Endodermal cell (in vitro differentiated cells): ENCODE measurements at regions not wholly inside any gene's neighbourhood (a gene's known extent, or its start where the extent isn't known, plus 50 kb on each side); places are given as distances from the start of the nearest gene placed in this dataset.

ENCODE experiments used
- DNase-seq: peaks from one replicate; pipeline ENCODE4 v3.0.0-alpha.2; 2017
- H3K27ac ChIP-seq: 2 replicates; pipeline ENCODE4 v1.5.1; 2013; ENCODE audit warnings: mild to moderate bottlenecking, low read depth, low read length, moderate library complexity
- H3K27me3 ChIP-seq: 2 replicates; pipeline ENCODE4 v1.6.1; 2013; ENCODE audit warnings: mild to moderate bottlenecking, low read length, moderate library complexity; ENCODE audit not compliant: insufficient read depth, control insufficient read depth, poor library complexity, severe bottlenecking
- H3K36me3 ChIP-seq: 2 replicates; pipeline ENCODE4 v1.7.0; 2013; ENCODE audit warnings: mild to moderate bottlenecking, low read length, moderate library complexity; ENCODE audit not compliant: control insufficient read depth, insufficient read depth
- H3K4me1 ChIP-seq: one replicate; pipeline ENCODE4 v1.7.0; 2013; ENCODE audit warnings: low read length; ENCODE audit not compliant: control insufficient read depth, insufficient read depth
- H3K4me3 ChIP-seq: 2 replicates; pipeline ENCODE4 v1.5.1; 2013; ENCODE audit warnings: mild to moderate bottlenecking, low read length, moderate library complexity
- H3K9ac ChIP-seq: 2 replicates; pipeline ENCODE4 v1.6.1; 2013; ENCODE audit warnings: mild to moderate bottlenecking, low read length, moderate library complexity; ENCODE audit not compliant: poor library complexity, severe bottlenecking; ENCODE audit errors: extremely low read depth
- H3K9me3 ChIP-seq: 2 replicates; pipeline ENCODE4 v1.6.1; 2013; ENCODE audit warnings: mild to moderate bottlenecking, low read length, moderate library complexity; ENCODE audit not compliant: control insufficient read depth
- H3K27ac Mint-ChIP-seq: 2 replicates; pipeline ENCODE4 v1.8.0; 2020; ENCODE audit warnings: mixed read lengths
- H3K27me3 Mint-ChIP-seq: 2 replicates; pipeline ENCODE4 v1.8.0; 2021; ENCODE audit warnings: mild to moderate bottlenecking, mixed read lengths; ENCODE audit not compliant: insufficient read depth
- H3K36me3 Mint-ChIP-seq: 2 replicates; pipeline ENCODE4 v1.8.0; 2020; ENCODE audit warnings: low read depth, mixed read lengths
- H3K4me1 Mint-ChIP-seq: 2 replicates; pipeline ENCODE4 v1.8.0; 2020; ENCODE audit warnings: mixed read lengths
- H3K4me3 Mint-ChIP-seq: 2 replicates; pipeline ENCODE4 v1.8.0; 2020; ENCODE audit warnings: mild to moderate bottlenecking, moderate library complexity, mixed read lengths
- H3K9me3 Mint-ChIP-seq: 2 replicates; pipeline ENCODE4 v1.8.0; 2020; ENCODE audit warnings: mild to moderate bottlenecking, mixed read lengths
- CTCF ChIP-seq: fragments of 200-600 bp; sonication (generic); conservative IDR thresholded peaks from 2 replicates; pipeline ENCODE4 v1.5.0; 2021; ENCODE audit warnings: antibody characterized with exemption, mild to moderate bottlenecking
- WGBS, 2 experiments: methylation state at CpG; one replicate each; pipeline versions ENCODE4 v1.1.5 to v1.1.7; 2013; ENCODE audit warnings: missing lambda C conversion rate in 2 of 2, mixed read lengths in 1 of 2; ENCODE audit not compliant: insufficient coverage in 1 of 2, insufficient read length in 1 of 2; 5-methylcytosine and 5-hydroxymethylcytosine counted together

GRCh38 chr10:4766454-4766853, 59.6 kb upstream of the AKR1E2 start:
- Mint-ChIP-seq H3K36me3 (no peaks in the 10 kb centered on the region), H3K27ac (no peak overlapping the region), H3K9me3 (no peaks in the 10 kb centered on the region), H3K27me3 (no peaks in the 10 kb centered on the region), H3K4me1 (no peaks in the 10 kb centered on the region), H3K4me3 (no peak overlapping the region)
- no peaks in the 10 kb centered on the region for H3K36me3 ChIP-seq
- no peaks in the 10 kb centered on the region for H3K4me1 ChIP-seq
- 33 to 92% methylated on average over 1 to 3 of the region's 3 CpGs for WGBS, 2 experiments
- DNase-seq: no peak
- H3K27ac ChIP-seq: no peak overlapping the region
- H3K9me3 ChIP-seq: no peaks in the 10 kb centered on the region
- TF ChIP-seq CTCF: no peak
- no peaks in the 10 kb centered on the region for H3K27me3 ChIP-seq
- no peak overlapping the region for H3K9ac ChIP-seq
- no peak overlapping the region for H3K4me3 ChIP-seq

GRCh38 chr10:4765428-4765827, 60.6 kb upstream of the AKR1E2 start:
- H3K27me3 Mint-ChIP-seq: no peaks in the 10 kb centered on the region
- Histone ChIP-seq H3K9ac (no peak overlapping the region), H3K27ac (no peak overlapping the region), H3K9me3 (no peaks in the 10 kb centered on the region), H3K36me3 (no peaks in the 10 kb centered on the region), H3K4me1 (no peaks in the 10 kb centered on the region), H3K4me3 (no peak overlapping the region), H3K27me3 (no peaks in the 10 kb centered on the region)
- H3K9me3 Mint-ChIP-seq: no peaks in the 10 kb centered on the region
- no peak for TF ChIP-seq CTCF
- no peak overlapping the region for H3K27ac Mint-ChIP-seq
- 100% methylated on average over 1 of the region's 1 CpG for WGBS, 2 experiments
- H3K4me1 Mint-ChIP-seq: no peaks in the 10 kb centered on the region
- DNase-seq: no peak
- H3K36me3 Mint-ChIP-seq: no peaks in the 10 kb centered on the region
- H3K4me3 Mint-ChIP-seq: no peak overlapping the region

- WGBS, 2 experiments: 83 to 96% methylated on average over 2 to 6 of the region's 6 CpGs
- Histone ChIP-seq H3K9ac (no peak overlapping the region), H3K4me3 (no peak overlapping the region), H3K36me3 (no peaks in the 10 kb centered on the region), H3K27ac (no peak overlapping the region), H3K4me1 (no peaks in the 10 kb centered on the region), H3K9me3 (no peaks in the 10 kb centered on the region), H3K27me3 (no peaks in the 10 kb centered on the region)
- Mint-ChIP-seq H3K27ac (no peak overlapping the region), H3K27me3 (no peaks in the 10 kb centered on the region), H3K4me1 (no peaks in the 10 kb centered on the region), H3K9me3 (no peaks in the 10 kb centered on the region), H3K36me3 (no peaks in the 10 kb centered on the region), H3K4me3 (no peak overlapping the region)
- DNase-seq: no peak
- TF ChIP-seq CTCF: no peak
Observed at GRCh38 chr10:4763960-4764428, 62.0 kb upstream of the AKR1E2 start.
